ENCODE measurements at regions not wholly inside any gene's neighbourhood (a gene's known extent, or its start where the extent isn't known, plus 50 kb on each side); places are given as distances from the start of the nearest gene placed in this dataset.

DNA sequence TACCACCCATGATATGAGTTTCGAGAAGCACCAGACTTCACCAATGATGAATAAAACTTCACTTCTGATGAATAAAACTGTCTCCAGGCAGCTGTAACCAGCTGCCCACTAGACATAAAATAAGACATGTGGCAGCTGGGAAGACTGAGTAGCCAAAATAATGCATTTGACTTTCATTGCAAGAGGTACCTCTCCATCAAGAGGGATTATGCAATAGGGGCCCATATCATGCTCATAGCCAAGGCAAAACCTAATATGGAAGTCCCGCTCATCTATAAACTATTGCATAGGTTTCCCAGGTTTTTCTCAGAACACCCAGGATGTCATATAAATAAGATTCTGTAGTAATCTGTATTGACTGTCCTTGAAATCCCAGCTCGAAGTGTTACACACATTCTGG is 155.5 kb downstream of the SIM1 start:
- no peak for TF ChIP-seq POLR2AphosphoS5 (IDR thresholded peaks at IDR 0.05)
- TF ChIP-seq, protein P1, sequence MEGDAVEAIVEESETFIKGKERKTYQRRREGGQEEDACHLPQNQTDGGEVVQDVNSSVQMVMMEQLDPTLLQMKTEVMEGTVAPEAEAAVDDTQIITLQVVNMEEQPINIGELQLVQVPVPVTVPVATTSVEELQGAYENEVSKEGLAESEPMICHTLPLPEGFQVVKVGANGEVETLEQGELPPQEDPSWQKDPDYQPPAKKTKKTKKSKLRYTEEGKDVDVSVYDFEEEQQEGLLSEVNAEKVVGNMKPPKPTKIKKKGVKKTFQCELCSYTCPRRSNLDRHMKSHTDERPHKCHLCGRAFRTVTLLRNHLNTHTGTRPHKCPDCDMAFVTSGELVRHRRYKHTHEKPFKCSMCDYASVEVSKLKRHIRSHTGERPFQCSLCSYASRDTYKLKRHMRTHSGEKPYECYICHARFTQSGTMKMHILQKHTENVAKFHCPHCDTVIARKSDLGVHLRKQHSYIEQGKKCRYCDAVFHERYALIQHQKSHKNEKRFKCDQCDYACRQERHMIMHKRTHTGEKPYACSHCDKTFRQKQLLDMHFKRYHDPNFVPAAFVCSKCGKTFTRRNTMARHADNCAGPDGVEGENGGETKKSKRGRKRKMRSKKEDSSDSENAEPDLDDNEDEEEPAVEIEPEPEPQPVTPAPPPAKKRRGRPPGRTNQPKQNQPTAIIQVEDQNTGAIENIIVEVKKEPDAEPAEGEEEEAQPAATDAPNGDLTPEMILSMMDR (IDR thresholded peaks at IDR 0.05): no peak
